HEK293T (cell line): ENCODE measurements at regions not wholly inside any gene's neighbourhood (a gene's known extent, or its start where the extent isn't known, plus 50 kb on each side); places are given as distances from the start of the nearest gene placed in this dataset.

Experiments used
- CTCF ChIA-PET: fragments of 350-600 bp; formaldehyde crosslinking; extraction: SDS; loops from one replicate; lab custom pipeline; 2021; ENCODE audit warnings: antibody characterized with exemption, inconsistent platforms; lab: Yijun Ruan, JAX
- POLR2A ChIA-PET: fragments of 350-600 bp; formaldehyde crosslinking; extraction: SDS; loops from one replicate; lab custom pipeline; 2020; ENCODE audit warnings: antibody characterized with exemption, inconsistent platforms; lab: Yijun Ruan, JAX
- DNase-seq: peaks from one replicate; pipeline ENCODE4 v3.0.0; 2012; ENCODE audit warnings: mixed read lengths; ENCODE audit errors: extremely low spot score
- ARNT ChIP-seq: fragments of 450-650 bp; IDR thresholded peaks from 2 replicates; pipeline ENCODE4 v1.6.1; 2017; ENCODE audit warnings: mild to moderate bottlenecking
- BHLHE40 ChIP-seq: fragments of 450-650 bp; IDR thresholded peaks from 2 replicates; pipeline ENCODE4 v1.6.1; 2016; ENCODE audit warnings: mild to moderate bottlenecking, moderate library complexity, borderline replicate concordance
- CTBP1 ChIP-seq: fragments of 450-650 bp; IDR thresholded peaks from 2 replicates; pipeline ENCODE4 v1.6.1; 2016; ENCODE audit warnings: borderline replicate concordance
- ELF4 ChIP-seq: fragments of 450-650 bp; IDR thresholded peaks from 2 replicates; pipeline ENCODE4 v1.6.1; 2017; ENCODE audit warnings: antibody characterized with exemption
- FOXA1 ChIP-seq: fragments of 450-650 bp; IDR thresholded peaks from 2 replicates; pipeline ENCODE4 v1.6.1; 2016; ENCODE audit warnings: mild to moderate bottlenecking
- FOXK2 ChIP-seq: fragments of 450-650 bp; IDR thresholded peaks from 2 replicates; pipeline ENCODE4 v1.6.1; 2016; ENCODE audit warnings: mild to moderate bottlenecking
- FOXM1 ChIP-seq: fragments of 450-650 bp; IDR thresholded peaks from 2 replicates; pipeline ENCODE4 v1.6.1; 2017; ENCODE audit warnings: mild to moderate bottlenecking, borderline replicate concordance
- HDGF ChIP-seq: fragments of 450-650 bp; IDR thresholded peaks from 2 replicates; pipeline ENCODE4 v1.6.1; 2017; ENCODE audit warnings: antibody characterized with exemption, borderline replicate concordance
- L3MBTL2 ChIP-seq: fragments of 450-650 bp; conservative IDR thresholded peaks from 2 replicates; pipeline ENCODE4 v1.6.1; 2016; ENCODE audit warnings: mild to moderate bottlenecking
- LEF1 ChIP-seq: fragments of 450-650 bp; IDR thresholded peaks from 2 replicates; pipeline ENCODE4 v1.6.1; 2017; ENCODE audit warnings: mild to moderate bottlenecking, borderline replicate concordance
- NFRKB ChIP-seq: fragments of 450-650 bp; IDR thresholded peaks from 2 replicates; pipeline ENCODE4 v1.6.1; 2016; ENCODE audit warnings: mild to moderate bottlenecking, moderate library complexity
- SP1 ChIP-seq: fragments of 450-650 bp; IDR thresholded peaks from 2 replicates; pipeline ENCODE4 v1.6.1; 2017
- SUZ12 ChIP-seq: fragments of 450-650 bp; IDR thresholded peaks from 2 replicates; pipeline ENCODE4 v1.6.1; 2016; ENCODE audit warnings: mild to moderate bottlenecking
- TARDBP ChIP-seq: fragments of 450-650 bp; IDR thresholded peaks from 2 replicates; pipeline ENCODE4 v1.6.1; 2016
- ZNF384 ChIP-seq: fragments of 450-650 bp; IDR thresholded peaks from 2 replicates; pipeline ENCODE4 v1.6.1; 2016
- TF ChIP-seq, protein P1 (sequence below): fragments of 450-650 bp; IDR thresholded peaks from 2 replicates; pipeline ENCODE4 v1.6.1; 2016

DNA sequence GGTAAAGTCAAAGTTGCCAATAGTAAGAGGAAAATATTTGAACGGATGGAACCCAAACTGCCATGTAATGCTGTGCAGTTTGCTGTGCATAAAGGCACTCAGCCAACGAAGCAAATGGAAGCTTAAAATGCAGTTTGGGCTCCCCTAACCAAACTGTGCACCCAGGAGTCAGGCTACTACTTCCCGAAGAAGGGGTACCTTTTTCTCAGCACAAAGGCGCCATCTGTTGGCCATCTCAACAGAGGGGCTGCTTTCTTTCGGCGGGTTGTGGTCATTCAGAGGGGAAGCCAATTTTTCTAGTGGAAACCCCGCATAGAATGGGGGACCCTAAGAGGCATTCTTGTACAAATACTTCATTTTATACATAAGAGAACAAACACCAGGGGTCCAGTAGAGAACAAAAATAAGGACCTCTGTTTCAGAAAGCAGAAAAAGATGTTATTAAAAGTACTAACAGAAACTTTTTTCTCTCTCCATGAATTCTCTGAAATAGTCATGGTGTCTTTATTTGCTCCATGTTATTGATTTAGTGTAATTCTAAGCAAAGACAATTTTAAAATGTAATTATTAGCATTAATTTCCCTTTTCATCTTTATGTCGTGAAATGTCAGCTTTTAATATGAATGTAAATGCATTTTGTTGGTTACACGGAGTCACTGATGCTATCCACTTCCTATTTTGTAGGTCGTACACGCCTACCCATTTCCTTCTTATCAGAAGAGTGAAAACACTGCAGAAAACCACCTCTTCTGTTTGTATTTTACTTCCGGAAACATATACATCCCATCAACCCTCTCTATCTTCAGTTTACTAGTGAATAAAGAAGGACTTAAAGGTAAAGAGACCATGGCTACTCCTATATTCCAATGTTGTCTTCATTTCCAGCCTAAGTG, 453.3 kb downstream of the KCNJ2 start:
- POLR2A ChIA-PET: no interaction called here
- CTCF ChIA-PET: interaction anchor here (0.9 to 1.5 kb wide), 4 partner anchors 8 to 1054 kb away, joined by 3 to 5 read pairs (median 4); no protein-coding TSS in a partner anchor
- no peak for TF ChIP-seq FOXM1
- TF ChIP-seq ELF4: no peak
- TF ChIP-seq L3MBTL2: no peak
- DNase-seq: peak; percentile 68

DNA sequence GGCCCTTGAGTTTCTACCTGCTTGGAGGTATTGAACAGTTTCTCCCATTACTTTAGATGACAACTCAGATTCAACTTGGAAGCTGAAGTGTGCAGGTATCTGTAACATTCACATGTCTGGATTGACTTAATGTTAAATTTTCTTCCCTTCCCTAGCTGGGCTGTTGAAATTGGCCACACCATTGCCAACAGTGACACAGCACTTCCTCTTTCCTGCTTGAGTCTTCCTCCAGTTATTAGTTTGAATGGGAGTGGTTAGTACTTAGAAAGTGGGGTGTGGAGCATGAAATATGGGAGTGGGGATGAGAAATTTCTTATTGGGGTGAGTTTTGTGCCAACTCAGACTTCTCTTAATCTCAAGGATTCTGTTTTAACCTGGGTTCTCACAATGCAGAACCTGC, 454.9 kb downstream of the KCNJ2 start:
- no peak for TF ChIP-seq BHLHE40
- TF ChIP-seq FOXK2: no peak
- no peak for TF ChIP-seq FOXA1
- TF ChIP-seq FOXM1: no peak
- no peak for TF ChIP-seq SP1
- TF ChIP-seq NFRKB: no peak
- TF ChIP-seq, protein P1, sequence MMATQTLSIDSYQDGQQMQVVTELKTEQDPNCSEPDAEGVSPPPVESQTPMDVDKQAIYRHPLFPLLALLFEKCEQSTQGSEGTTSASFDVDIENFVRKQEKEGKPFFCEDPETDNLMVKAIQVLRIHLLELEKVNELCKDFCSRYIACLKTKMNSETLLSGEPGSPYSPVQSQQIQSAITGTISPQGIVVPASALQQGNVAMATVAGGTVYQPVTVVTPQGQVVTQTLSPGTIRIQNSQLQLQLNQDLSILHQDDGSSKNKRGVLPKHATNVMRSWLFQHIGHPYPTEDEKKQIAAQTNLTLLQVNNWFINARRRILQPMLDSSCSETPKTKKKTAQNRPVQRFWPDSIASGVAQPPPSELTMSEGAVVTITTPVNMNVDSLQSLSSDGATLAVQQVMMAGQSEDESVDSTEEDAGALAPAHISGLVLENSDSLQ: no peak
- TF ChIP-seq ELF4: no peak
- no peak for TF ChIP-seq ARNT
- TF ChIP-seq CTBP1: no peak
- no peak for TF ChIP-seq ZNF384
- TF ChIP-seq LEF1: no peak
- no peak for TF ChIP-seq L3MBTL2
- no peak for TF ChIP-seq TARDBP
- no peak for TF ChIP-seq HDGF
- TF ChIP-seq SUZ12: no peak
- POLR2A ChIA-PET: no interaction called here
- CTCF ChIA-PET: no interaction called here
- no peak for DNase-seq

DNA sequence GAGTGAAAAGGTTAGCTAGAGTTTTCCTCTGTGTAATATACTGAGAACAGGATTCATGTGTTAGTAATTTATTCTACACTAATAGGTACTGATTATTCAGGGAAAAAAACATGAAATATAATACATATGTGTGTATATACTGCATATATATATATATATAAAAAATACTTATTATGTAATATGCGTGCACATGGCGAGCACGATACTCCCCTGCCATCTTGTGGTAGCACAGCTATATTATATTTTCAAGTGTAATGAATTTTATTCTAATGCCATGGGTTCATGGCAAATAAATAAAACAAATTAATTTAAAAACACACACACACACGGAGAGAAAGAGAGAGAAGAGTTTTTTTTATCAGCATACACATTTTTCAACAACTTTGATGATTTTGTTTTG, 460.6 kb downstream of the KCNJ2 start:
- TF ChIP-seq SP1 (no peak), L3MBTL2 (no peak), TARDBP (no peak), LEF1 (no peak), ELF4 (no peak), NFRKB (no peak), ZNF384 (no peak), CTBP1 (no peak), FOXA1 (no peak), SUZ12 (no peak), FOXK2 (no peak), BHLHE40 (no peak), FOXM1 (no peak), HDGF (no peak), ARNT (no peak)
- TF ChIP-seq, protein P1: no peak
- DNase-seq: no peak
- POLR2A ChIA-PET: no interaction called here
- CTCF ChIA-PET: interaction anchor here (0.6 to 1.3 kb wide), 3 partner anchors 9 to 476 kb away, joined by 3 to 4 read pairs (median 3); no protein-coding TSS in a partner anchor

DNA sequence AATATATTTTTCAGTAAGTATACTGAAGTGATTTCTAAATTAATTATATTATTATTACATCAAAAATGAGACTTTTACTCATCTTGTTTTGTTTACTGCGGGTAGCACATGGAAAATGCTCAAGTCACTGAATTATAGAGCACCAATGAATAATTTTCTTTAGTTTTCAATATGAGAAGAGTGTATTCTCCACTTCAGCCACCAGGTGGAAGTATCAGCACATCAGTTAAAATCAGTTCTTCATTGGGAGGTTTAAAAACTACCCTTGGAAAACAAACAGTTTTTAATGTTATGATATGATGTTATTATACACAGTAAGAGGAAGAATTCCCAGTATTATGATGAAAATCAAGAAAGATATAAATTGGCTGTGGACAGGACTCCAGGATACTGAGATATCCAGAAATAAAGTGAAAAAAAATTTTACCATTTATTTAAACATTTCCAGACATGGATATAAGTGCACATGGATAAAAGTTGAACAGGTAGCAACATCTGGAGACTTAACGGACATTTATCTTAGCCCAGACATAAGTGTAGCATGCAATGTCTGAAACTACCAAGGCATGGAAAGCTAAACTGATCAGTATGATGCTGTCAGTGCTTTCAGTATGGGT, 467.3 kb downstream of the KCNJ2 start:
- ChIA-PET POLR2A (no interaction called here), CTCF (interaction anchor here (0.6 kb wide), 1 partner anchor 447 kb away, joined by 3 read pairs; no protein-coding TSS in a partner anchor)
- TF ChIP-seq, protein P1: no peak
- TF ChIP-seq FOXM1 (no peak), SUZ12 (no peak), HDGF (no peak), FOXA1 (no peak), SP1 (no peak), ELF4 (no peak), L3MBTL2 (no peak), ARNT (no peak)
- peak; percentile 42 for DNase-seq

DNA sequence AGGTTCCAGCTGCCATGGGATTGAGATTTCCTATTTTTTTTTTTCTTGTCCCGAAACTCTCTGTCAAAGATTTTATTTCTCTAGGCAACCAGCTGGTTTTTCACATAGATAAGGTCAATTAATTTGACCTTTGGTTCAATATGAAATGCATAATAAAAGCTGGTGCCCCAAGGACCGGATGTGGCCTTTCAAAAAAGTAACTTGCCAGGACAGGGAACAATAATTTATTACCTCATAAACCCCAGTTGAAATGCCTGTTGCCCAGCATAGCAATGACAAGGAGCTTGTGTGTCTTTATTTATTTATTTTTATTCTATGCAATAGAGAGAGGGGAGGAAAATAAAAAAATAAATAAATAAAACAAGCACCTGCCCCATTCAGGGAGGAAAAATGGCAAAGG, 472.7 kb downstream of the KCNJ2 start:
- TF ChIP-seq ARNT (no peak), FOXM1 (no peak), NFRKB (no peak)
- TF ChIP-seq, protein P1: peak; percentile 89
- POLR2A ChIA-PET: interaction anchor here (0.7 kb wide), 1 partner anchor 116 kb away, joined by 3 read pairs; no protein-coding TSS in a partner anchor
- peak; percentile 18 for DNase-seq
- CTCF ChIA-PET: interaction anchor here (0.6 to 0.7 kb wide), 2 partner anchors 11 to 20 kb away, joined by 3 read pairs; no protein-coding TSS in a partner anchor
